GM18907 (cell line): ENCODE measurements at regions not wholly inside any gene's neighbourhood (a gene's known extent, or its start where the extent isn't known, plus 50 kb on each side); places are given as distances from the start of the nearest gene placed in this dataset.
"Not testable (repeated sequence)": the region's sequence is repeated elsewhere in the genome, so short reads cannot be mapped to it uniquely, and the experiment has no call there.

Experiments
- ATAC-seq: cut with Tn5 transposase; IDR thresholded peaks from one replicate; pipeline ENCODE4 v1.9.1; 2021; ENCODE audit warnings: mild to moderate bottlenecking, moderate library complexity; ENCODE audit not compliant: unreplicated experiment

- ATAC-seq = not testable (repeated sequence)
Measured at GRCh38 chr10:23866985-23867384, 342.0 kb upstream of the KIAA1217 start.

GRCh38 chr10:23868121-23868520, 340.8 kb upstream of the KIAA1217 start:
- ATAC-seq = no peak

- no peak for ATAC-seq
Measured at GRCh38 chr10:23869548-23869947, 339.4 kb upstream of the KIAA1217 start.

- ATAC-seq = no peak
Measured at GRCh38 chr10:23869996-23870395, 338.9 kb upstream of the KIAA1217 start.

- ATAC-seq = no peak
Measured at GRCh38 chr10:23870651-23871610, 338.0 kb upstream of the KIAA1217 start.

- no peak for ATAC-seq
Measured at GRCh38 chr10:23872290-23872689, 336.6 kb upstream of the KIAA1217 start.

GRCh38 chr10:23877791-23878320, 331.1 kb upstream of the KIAA1217 start:
- ATAC-seq = no peak

GRCh38 chr10:23884670-23885069, 324.3 kb upstream of the KIAA1217 start:
- ATAC-seq = no peak

- ATAC-seq = no peak
Measured at GRCh38 chr10:23885853-23886252, 323.1 kb upstream of the KIAA1217 start.

- ATAC-seq = no peak
Measured at GRCh38 chr10:23886355-23886754, 322.6 kb upstream of the KIAA1217 start.

- ATAC-seq = no peak
Measured at GRCh38 chr10:23891301-23891700, 317.6 kb upstream of the KIAA1217 start.

- no peak for ATAC-seq
Measured at GRCh38 chr10:23892296-23892695, 316.6 kb upstream of the KIAA1217 start.

GRCh38 chr10:23897267-23897666, 311.7 kb upstream of the KIAA1217 start:
- ATAC-seq = no peak

- ATAC-seq = no peak
Measured at GRCh38 chr10:23897861-23898260, 311.1 kb upstream of the KIAA1217 start.

- ATAC-seq = no peak
Measured at GRCh38 chr10:23899166-23899565, 309.8 kb upstream of the KIAA1217 start.

GRCh38 chr10:23910291-23910690, 298.6 kb upstream of the KIAA1217 start:
- ATAC-seq = no peak

GRCh38 chr10:23912884-23913404, 296.0 kb upstream of the KIAA1217 start:
- ATAC-seq = no peak

- no peak for ATAC-seq
Measured at GRCh38 chr10:23914641-23915040, 294.3 kb upstream of the KIAA1217 start.

- no peak for ATAC-seq
Measured at GRCh38 chr10:23917251-23917840, 291.6 kb upstream of the KIAA1217 start.

- ATAC-seq = no peak
Measured at GRCh38 chr10:23918090-23918723, 290.7 kb upstream of the KIAA1217 start.

- no peak for ATAC-seq
Measured at GRCh38 chr10:23918839-23919238, 290.1 kb upstream of the KIAA1217 start.
